ENCODE measurements at regions not wholly inside any gene's neighbourhood (a gene's known extent, or its start where the extent isn't known, plus 50 kb on each side); places are given as distances from the start of the nearest gene placed in this dataset.

DNA sequence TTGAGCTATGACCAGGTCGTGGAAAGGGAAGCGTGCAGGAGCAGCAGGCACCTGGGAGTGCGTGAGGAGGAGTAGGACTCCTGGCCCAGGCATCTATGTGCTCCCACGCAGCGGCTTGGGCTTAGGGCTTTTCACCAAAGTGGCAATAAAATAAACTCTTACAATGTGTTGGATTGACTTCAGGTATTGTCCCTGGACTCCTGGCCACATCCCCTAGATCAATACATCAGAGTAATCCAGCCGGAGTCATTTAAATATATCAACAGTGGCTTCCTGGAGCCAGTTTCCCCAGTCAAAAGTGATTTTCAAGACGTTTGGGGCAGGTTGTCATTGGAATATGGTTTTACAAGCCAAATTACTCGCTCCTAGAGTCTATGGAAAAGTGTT is 344.4 kb downstream of the WDR11 start:
- no peak for TF ChIP-seq ELF4 (IDR thresholded peaks at IDR 0.05)
- no peak for TF ChIP-seq SUZ12 (IDR thresholded peaks at IDR 0.05)
- no peak for TF ChIP-seq BHLHE40 (IDR thresholded peaks at IDR 0.05; ENCODE audit: borderline replicate concordance)
- TF ChIP-seq SP1 (IDR thresholded peaks at IDR 0.05) = no peak
- no peak for TF ChIP-seq TARDBP (IDR thresholded peaks at IDR 0.05)

All from HEK293T (cell line).